ENCODE measurements at regions not wholly inside any gene's neighbourhood (a gene's known extent, or its start where the extent isn't known, plus 50 kb on each side); places are given as distances from the start of the nearest gene placed in this dataset.

- DNase-seq, result no peak
- H3K9me3 ChIP-seq, result no peaks in the 10 kb centered on the region
- H3K4me3 ChIP-seq, result no peak overlapping the region
- H3K27me3 ChIP-seq, result no peaks in the 10 kb centered on the region
- no peaks in the 10 kb centered on the region for H3K36me3 ChIP-seq
These were observed 911.2 kb upstream of the PIK3C3 start for GRCh38 chr18:41043876-41044275.

GRCh38 chr18:41042866-41043265 lies 912.2 kb upstream of the PIK3C3 start:
- no peak for DNase-seq
- H3K9me3 ChIP-seq, result no peaks in the 10 kb centered on the region
- no peak overlapping the region for H3K4me3 ChIP-seq
- no peaks in the 10 kb centered on the region for H3K36me3 ChIP-seq
- no peaks in the 10 kb centered on the region for H3K27me3 ChIP-seq

GRCh38 chr18:41038071-41038470 lies 917.0 kb upstream of the PIK3C3 start:
- no peaks in the 10 kb centered on the region for H3K9me3 ChIP-seq
- no peak overlapping the region for H3K4me3 ChIP-seq
- H3K27me3 ChIP-seq, result no peaks in the 10 kb centered on the region
- no peaks in the 10 kb centered on the region for H3K36me3 ChIP-seq
- DNase-seq, result no peak

GRCh38 chr18:41036346-41036745 lies 918.7 kb upstream of the PIK3C3 start:
- DNase-seq, result no peak
- Histone ChIP-seq H3K27me3 (no peaks in the 10 kb centered on the region), H3K9me3 (no peaks in the 10 kb centered on the region), H3K36me3 (no peaks in the 10 kb centered on the region), H3K4me3 (no peak overlapping the region)

- no peak for DNase-seq
- Histone ChIP-seq H3K9me3 (no peaks in the 10 kb centered on the region), H3K4me3 (no peak overlapping the region), H3K27me3 (no peaks in the 10 kb centered on the region), H3K36me3 (no peaks in the 10 kb centered on the region)
These were observed 920.6 kb upstream of the PIK3C3 start for GRCh38 chr18:41034413-41034812.

GRCh38 chr18:41025666-41026065 lies 929.4 kb upstream of the PIK3C3 start:
- DNase-seq, result no peak
- H3K4me3 ChIP-seq, result no peak overlapping the region
- no peaks in the 10 kb centered on the region for H3K36me3 ChIP-seq
- no peaks in the 10 kb centered on the region for H3K9me3 ChIP-seq
- no peaks in the 10 kb centered on the region for H3K27me3 ChIP-seq

- Histone ChIP-seq H3K9me3 (no peaks in the 10 kb centered on the region), H3K4me3 (no peak overlapping the region), H3K36me3 (no peaks in the 10 kb centered on the region), H3K27me3 (no peaks in the 10 kb centered on the region)
- no peak for DNase-seq
These were observed 930.2 kb upstream of the PIK3C3 start for GRCh38 chr18:41024792-41025191.

- Histone ChIP-seq H3K36me3 (no peaks in the 10 kb centered on the region), H3K27me3 (no peaks in the 10 kb centered on the region), H3K9me3 (no peaks in the 10 kb centered on the region), H3K4me3 (no peak overlapping the region)
- no peak for DNase-seq
These were observed 932.5 kb upstream of the PIK3C3 start for GRCh38 chr18:41022484-41022883.

GRCh38 chr18:41021089-41021488 lies 933.9 kb upstream of the PIK3C3 start:
- Histone ChIP-seq H3K4me3 (no peak overlapping the region), H3K9me3 (no peaks in the 10 kb centered on the region), H3K36me3 (no peaks in the 10 kb centered on the region), H3K27me3 (no peaks in the 10 kb centered on the region)
- DNase-seq, result no peak

GRCh38 chr18:41012194-41012593 lies 942.8 kb upstream of the PIK3C3 start:
- H3K9me3 ChIP-seq, result no peaks in the 10 kb centered on the region
- no peak overlapping the region for H3K4me3 ChIP-seq
- H3K36me3 ChIP-seq, result no peaks in the 10 kb centered on the region
- H3K27me3 ChIP-seq, result no peaks in the 10 kb centered on the region
- no peak for DNase-seq

- Histone ChIP-seq H3K36me3 (no peaks in the 10 kb centered on the region), H3K4me3 (no peak overlapping the region), H3K9me3 (no peaks in the 10 kb centered on the region), H3K27me3 (no peaks in the 10 kb centered on the region)
- no peak for DNase-seq
These were observed 945.1 kb upstream of the PIK3C3 start for GRCh38 chr18:41009926-41010325.

GRCh38 chr18:41004324-41004723 lies 950.7 kb upstream of the PIK3C3 start:
- no peak for DNase-seq
- Histone ChIP-seq H3K9me3 (no peaks in the 10 kb centered on the region), H3K36me3 (no peaks in the 10 kb centered on the region), H3K4me3 (no peak overlapping the region), H3K27me3 (no peaks in the 10 kb centered on the region)

GRCh38 chr18:40995529-40995928 lies 959.5 kb upstream of the PIK3C3 start:
- peaks cover 3% of the 10 kb centered on the region; the same call in 1 of the 2 replicates for H3K9me3 ChIP-seq
- no peak for DNase-seq
- no peaks in the 10 kb centered on the region for H3K36me3 ChIP-seq
- no peak overlapping the region for H3K4me3 ChIP-seq
- no peaks in the 10 kb centered on the region for H3K27me3 ChIP-seq

- Histone ChIP-seq H3K36me3 (no peaks in the 10 kb centered on the region), H3K27me3 (no peaks in the 10 kb centered on the region), H3K9me3 (peaks cover 3% of the 10 kb centered on the region; the same call in 1 of the 2 replicates), H3K4me3 (no peak overlapping the region)
- DNase-seq, result no peak
These were observed 961.7 kb upstream of the PIK3C3 start for GRCh38 chr18:40993363-40993762.

- Histone ChIP-seq H3K36me3 (no peaks in the 10 kb centered on the region), H3K4me3 (no peak overlapping the region), H3K27me3 (no peaks in the 10 kb centered on the region), H3K9me3 (no peaks in the 10 kb centered on the region)
- DNase-seq, result no peak
These were observed 967.5 kb upstream of the PIK3C3 start for GRCh38 chr18:40987581-40987980.

- Histone ChIP-seq H3K4me3 (no peak overlapping the region), H3K27me3 (no peaks in the 10 kb centered on the region), H3K9me3 (no peaks in the 10 kb centered on the region), H3K36me3 (no peaks in the 10 kb centered on the region)
- no peak for DNase-seq
These were observed 969.6 kb upstream of the PIK3C3 start for GRCh38 chr18:40985436-40985835.

GRCh38 chr18:40984856-40985255 lies 970.2 kb upstream of the PIK3C3 start:
- no peak for DNase-seq
- H3K9me3 ChIP-seq, result no peaks in the 10 kb centered on the region
- no peaks in the 10 kb centered on the region for H3K27me3 ChIP-seq
- H3K36me3 ChIP-seq, result no peaks in the 10 kb centered on the region
- no peak overlapping the region for H3K4me3 ChIP-seq

- no peaks in the 10 kb centered on the region for H3K36me3 ChIP-seq
- H3K4me3 ChIP-seq, result no peak overlapping the region
- no peaks in the 10 kb centered on the region for H3K9me3 ChIP-seq
- H3K27me3 ChIP-seq, result no peaks in the 10 kb centered on the region
- DNase-seq, result no peak
These were observed 971.2 kb upstream of the PIK3C3 start for GRCh38 chr18:40983835-40984234.

GRCh38 chr18:40980171-40980570 lies 974.9 kb upstream of the PIK3C3 start:
- H3K36me3 ChIP-seq, result no peaks in the 10 kb centered on the region
- no peaks in the 10 kb centered on the region for H3K9me3 ChIP-seq
- no peak for DNase-seq
- no peak overlapping the region for H3K4me3 ChIP-seq
- H3K27me3 ChIP-seq, result no peaks in the 10 kb centered on the region

All from MG63 (cell line).